Heart right ventricle (tissue), 16 donors: ENCODE measurements at regions not wholly inside any gene's neighbourhood (a gene's known extent, or its start where the extent isn't known, plus 50 kb on each side); places are given as distances from the start of the nearest gene placed in this dataset.

Source experiments
- ATAC-seq, 8 donors: fragments of 200-7000 bp; cut with Tn5 transposase; one replicate each; pipeline ENCODE4 v1.9.1; 2020; ENCODE audit warnings: mild to moderate bottlenecking in 8 of 8, moderate library complexity in 8 of 8, moderate number of reproducible peaks in 1 of 8
- DNase-seq, 2 donors: peaks; one replicate each; pipeline ENCODE4 v3.0.0-alpha.2; 2020
- H3K27ac ChIP-seq, 10 donors: fragments of 200-600 bp; sonication (generic) in 2 of 10; one replicate each; pipeline versions ENCODE4 v1.5.0 to v1.8.0; 2020 to 2022; ENCODE audit warnings: mild to moderate bottlenecking in 3 of 10
- H3K27me3 ChIP-seq, 7 donors: fragments of 200-600 bp; one replicate each; pipeline ENCODE4 v1.8.0; 2021 to 2022; ENCODE audit warnings: mild to moderate bottlenecking in 2 of 7
- H3K36me3 ChIP-seq, 9 donors: fragments of 200-600 bp; sonication (generic) in 1 of 9; one replicate each; pipeline versions ENCODE4 v1.5.0 to v1.8.0; 2020 to 2022; ENCODE audit warnings: mild to moderate bottlenecking in 2 of 9
- H3K4me1 ChIP-seq, 9 donors: fragments of 200-600 bp; sonication (generic) in 1 of 9; one replicate each; pipeline versions ENCODE4 v1.5.0 to v1.8.0; 2020 to 2022; ENCODE audit warnings: mild to moderate bottlenecking in 4 of 9
- H3K4me3 ChIP-seq, 10 donors: fragments of 200-600 bp; sonication (generic) in 2 of 10; one replicate each; pipeline versions ENCODE4 v1.5.0 to v1.8.0; 2020 to 2022; ENCODE audit warnings: mild to moderate bottlenecking in 7 of 10, moderate library complexity in 2 of 10
- H3K9me3 ChIP-seq, 11 donors: fragments of 200-600 bp in 10 of 11; sonication (generic) in 2 of 11; one replicate each; pipeline versions ENCODE4 v1.5.0 to v1.8.0; 2013 to 2022; ENCODE audit warnings: mild to moderate bottlenecking in 2 of 11, control low read depth in 1 of 11, moderate library complexity in 1 of 11
- WGBS, 2 donors: extraction: QIAGEN DNeasy Blood & Tissue Kit; methylation state at CpG; one replicate each; pipeline ENCODE4 v1.1.7; 2013; ENCODE audit warnings: inconsistent platforms in 1 of 2; 5-methylcytosine and 5-hydroxymethylcytosine counted together
- intact Hi-C, 10 donors: fragments of 100-400 bp; cut with DNase I; formaldehyde crosslinking; loops; one replicate each; pipeline versions ENCODE4 v1.11.1 to v1.14.2; 2022
- TF ChIP-seq, protein P1 (sequence below), 9 donors: fragments of 200-600 bp; sonication (generic) in 2 of 9; IDR thresholded peaks; one replicate each; pipeline versions ENCODE4 v1.5.0 to v1.8.0; 2021 to 2022; ENCODE audit warnings: antibody characterized with exemption in 9 of 9, mild to moderate bottlenecking in 5 of 9, moderate library complexity in 1 of 9
- donor health status: Arrhythmogenic right ventricular cardiomyopathy.
- donor health status: ischemic (EF 13 %, LVEDD 7.1; RV severe dilation, severe dysfunction).
- donor health status: healthy with polysubstance abuse.
- donor health status: DM: no; HTN: yes; CAD: no.
- donor health status: DM: no; HTN: no; CAD: no.
- donor health status: ischemic (EF 25% LVEDD 6.9; RV normal size, moderate dysfunction).
- donor health status: ischemic (EF 25% LVEDD 5.7; RV mildly dilated, moderate dysfunction).
- donor health status: healthy.
- donor health status: DM: yes; HTN: yes; CAD: no.
- donor health status: Ischemic cardiomyopathy.
- donor health status: ischemic (EF 35%, LVEDD 5.7; RV mildly dilated, moderate dysfunction).
- donor health status: nonischemic (EF 11% LVEDD 7.7; RV severe dilation, severe dysfunction).
- donor health status: DM: yes; HTN: yes; CAD: no.
- donor health status: PGD.
- donor health status: ischemic (EF 29% LVEDD 5.4; RV normal size, mild dysfunction).
- donor health status: nonischemic (EF 23%, LVEDD 6.1; RV moderate dilation, normal function).

GRCh38 chr2:126802316-126802715 lies 96.4 kb upstream of the TEX51 start:
- DNase-seq (no peak), ATAC-seq (no peak)
- Histone ChIP-seq H3K4me3 (no peak overlapping the region), H3K9me3 (no peaks in the 10 kb centered on the region), H3K27ac (no peak overlapping the region), H3K27me3 (peaks cover 0 to 7% (median 0%) of the 10 kb centered on the region in 7 donors), H3K4me1 (peaks cover 0 to 3% (median 0%) of the 10 kb centered on the region in 9 donors), H3K36me3 (no peaks in the 10 kb centered on the region)
- intact Hi-C loops = no loop called here
- 81 to 83% methylated on average over 7 of the region's 7 CpGs for WGBS, 2 donors
- TF ChIP-seq, protein P1, sequence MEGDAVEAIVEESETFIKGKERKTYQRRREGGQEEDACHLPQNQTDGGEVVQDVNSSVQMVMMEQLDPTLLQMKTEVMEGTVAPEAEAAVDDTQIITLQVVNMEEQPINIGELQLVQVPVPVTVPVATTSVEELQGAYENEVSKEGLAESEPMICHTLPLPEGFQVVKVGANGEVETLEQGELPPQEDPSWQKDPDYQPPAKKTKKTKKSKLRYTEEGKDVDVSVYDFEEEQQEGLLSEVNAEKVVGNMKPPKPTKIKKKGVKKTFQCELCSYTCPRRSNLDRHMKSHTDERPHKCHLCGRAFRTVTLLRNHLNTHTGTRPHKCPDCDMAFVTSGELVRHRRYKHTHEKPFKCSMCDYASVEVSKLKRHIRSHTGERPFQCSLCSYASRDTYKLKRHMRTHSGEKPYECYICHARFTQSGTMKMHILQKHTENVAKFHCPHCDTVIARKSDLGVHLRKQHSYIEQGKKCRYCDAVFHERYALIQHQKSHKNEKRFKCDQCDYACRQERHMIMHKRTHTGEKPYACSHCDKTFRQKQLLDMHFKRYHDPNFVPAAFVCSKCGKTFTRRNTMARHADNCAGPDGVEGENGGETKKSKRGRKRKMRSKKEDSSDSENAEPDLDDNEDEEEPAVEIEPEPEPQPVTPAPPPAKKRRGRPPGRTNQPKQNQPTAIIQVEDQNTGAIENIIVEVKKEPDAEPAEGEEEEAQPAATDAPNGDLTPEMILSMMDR (IDR thresholded peaks at IDR 0.05) = no peak

- ATAC-seq = no peak
- intact Hi-C loops = no loop called here
- no peaks in the 10 kb centered on the region for H3K36me3 ChIP-seq
- no peaks in the 10 kb centered on the region for H3K9me3 ChIP-seq
- H3K4me1 ChIP-seq = peaks cover 0 to 3% (median 0%) of the 10 kb centered on the region in 9 donors
- WGBS, 2 donors = 90 to 91% methylated on average over 8 of the region's 8 CpGs
- TF ChIP-seq, protein P1 (IDR thresholded peaks at IDR 0.05) = no peak
- DNase-seq = no peak
- H3K27ac ChIP-seq = no peak overlapping the region
- H3K27me3 ChIP-seq = peaks cover 0 to 7% (median 0%) of the 10 kb centered on the region in 7 donors
- no peak overlapping the region for H3K4me3 ChIP-seq
Measured at GRCh38 chr2:126802774-126803433, 95.8 kb upstream of the TEX51 start.

DNA sequence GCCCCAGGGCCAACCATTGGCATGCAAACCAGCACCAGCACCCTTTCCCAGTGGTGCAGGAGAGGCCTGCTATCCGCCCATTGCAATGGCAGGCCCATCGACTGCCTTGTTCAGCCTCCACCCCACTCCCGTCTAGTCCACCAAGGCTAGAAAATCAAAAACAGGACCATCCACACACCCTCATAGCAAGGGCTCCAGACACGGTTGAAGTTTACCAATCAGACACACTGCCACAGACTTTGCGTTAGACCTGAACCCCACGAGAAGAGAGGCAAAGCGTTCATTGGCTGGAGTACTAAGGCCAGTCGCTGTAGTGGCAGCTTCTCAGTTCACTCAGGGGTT lies 95.3 kb upstream of the TEX51 start:
- 88 to 89% methylated on average over 8 of the region's 8 CpGs for WGBS, 2 donors
- no peak for ATAC-seq

GRCh38 chr2:126804347-126804746 lies 94.3 kb upstream of the TEX51 start:
- no peak overlapping the region for H3K4me3 ChIP-seq
- TF ChIP-seq, protein P1 (IDR thresholded peaks at IDR 0.05) = no peak
- peaks cover 0 to 3% (median 0%) of the 10 kb centered on the region in 9 donors for H3K4me1 ChIP-seq
- intact Hi-C loops = no loop called here
- H3K36me3 ChIP-seq = no peaks in the 10 kb centered on the region
- H3K9me3 ChIP-seq = no peaks in the 10 kb centered on the region
- DNase-seq (no peak), ATAC-seq (no peak)
- peaks cover 0 to 7% (median 0%) of the 10 kb centered on the region in 7 donors for H3K27me3 ChIP-seq
- H3K27ac ChIP-seq = no peak overlapping the region
- 88 to 89% methylated on average over 16 to 17 of the region's 17 CpGs for WGBS, 2 donors

More for the DNA sequence above, 95.3 kb upstream of the TEX51 start:
- DNase-seq = no peak
- intact Hi-C loops = no loop called here
- TF ChIP-seq, protein P1 (IDR thresholded peaks at IDR 0.05) = no peak
- peaks cover 0 to 6% (median 0%) of the 10 kb centered on the region in 7 donors for H3K27me3 ChIP-seq
- peaks cover 0 to 3% (median 0%) of the 10 kb centered on the region in 9 donors for H3K4me1 ChIP-seq
- no peak overlapping the region for H3K27ac ChIP-seq
- H3K36me3 ChIP-seq = no peaks in the 10 kb centered on the region
- no peaks in the 10 kb centered on the region for H3K9me3 ChIP-seq
- H3K4me3 ChIP-seq = no peak overlapping the region
